ENCODE measurements at regions not wholly inside any gene's neighbourhood (a gene's known extent, or its start where the extent isn't known, plus 50 kb on each side); places are given as distances from the start of the nearest gene placed in this dataset.

DNA sequence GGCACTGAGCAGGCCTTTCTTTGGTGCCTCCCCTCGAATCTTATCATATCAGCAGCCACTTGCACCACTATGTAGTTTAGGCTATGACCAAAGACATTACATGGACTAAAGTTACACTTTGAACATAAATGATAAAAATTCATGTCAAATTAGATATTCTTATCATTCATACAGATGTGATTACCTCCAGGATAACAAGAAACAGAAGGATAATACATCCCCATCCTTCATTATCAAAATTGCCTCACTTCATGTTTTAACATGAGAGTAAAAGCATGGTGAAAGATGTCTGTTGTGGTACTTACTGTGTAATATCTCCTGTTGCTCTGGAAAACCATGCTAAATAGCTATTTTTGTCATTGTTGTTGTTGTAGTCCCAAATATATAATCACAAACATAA, 230.8 kb upstream of the RND3 start:
- no peak overlapping the region for H3K4me3 ChIP-seq (ENCODE audit: low read length)
- H3K9me2 ChIP-seq (replicated peaks; ENCODE audit: low read length), result no peaks in the 10 kb centered on the region
- ATAC-seq, result no peak
- CTCF ChIA-PET, result no interaction called here
- no peaks in the 10 kb centered on the region for H3K9me3 ChIP-seq (ENCODE audit: low read length)
- H3K9ac ChIP-seq (ENCODE audit: low read length), result no peak overlapping the region
- intact Hi-C loops (cut with micrococcal nuclease), result no loop called here
- DNase-seq, result no peak
- no peaks in the 10 kb centered on the region for H3F3A ChIP-seq (ENCODE audit: low read length, unreplicated experiment)
- H2AFZ ChIP-seq (ENCODE audit: low read length), result no peak overlapping the region
- no peaks in the 10 kb centered on the region for H3K79me2 ChIP-seq (ENCODE audit: low read length)
- no peak overlapping the region for H3K4me2 ChIP-seq (ENCODE audit: low read length)
- H3K4me1 ChIP-seq (ENCODE audit: insufficient read depth, low read length), result no peaks in the 10 kb centered on the region
- H3K36me3 ChIP-seq (ENCODE audit: low read depth, low read length), result no peaks in the 10 kb centered on the region
- H3K27ac ChIP-seq (ENCODE audit: low read length), result no peak overlapping the region
- H4K20me1 ChIP-seq (ENCODE audit: low read length), result no peaks in the 10 kb centered on the region
- POLR2A ChIA-PET (ENCODE audit: unreplicated experiment), result no interaction called here
- TF ChIP-seq CTCF (conservative IDR thresholded peaks at IDR 0.05; ENCODE audit: low read depth, low read length) (no peak), EZH2 (IDR thresholded peaks at IDR 0.05; ENCODE audit: low read length, unreplicated experiment) (no peak), EZH2phosphoT487 (IDR thresholded peaks at IDR 0.05; ENCODE audit: borderline replicate concordance, low read length) (no peak)
- no TSS peak for BruUV-seq (replicated peaks)
- no peaks in the 10 kb centered on the region for H3K27me3 ChIP-seq (ENCODE audit: low read length)

- no peak for DNase-seq
- Histone ChIP-seq H3K4me3 (ENCODE audit: low read length) (no peak overlapping the region), H3F3A (ENCODE audit: low read length, unreplicated experiment) (no peaks in the 10 kb centered on the region), H3K79me2 (ENCODE audit: low read length) (no peaks in the 10 kb centered on the region), H2AFZ (ENCODE audit: low read length) (no peak overlapping the region), H3K36me3 (ENCODE audit: low read depth, low read length) (no peaks in the 10 kb centered on the region), H3K4me2 (ENCODE audit: low read length) (no peak overlapping the region), H4K20me1 (ENCODE audit: low read length) (no peaks in the 10 kb centered on the region), H3K4me1 (ENCODE audit: insufficient read depth, low read length) (no peaks in the 10 kb centered on the region), H3K9me2 (replicated peaks; ENCODE audit: low read length) (no peaks in the 10 kb centered on the region), H3K27me3 (ENCODE audit: low read length) (no peaks in the 10 kb centered on the region), H3K9me3 (ENCODE audit: low read length) (no peaks in the 10 kb centered on the region), H3K9ac (ENCODE audit: low read length) (no peak overlapping the region), H3K27ac (ENCODE audit: low read length) (no peak overlapping the region)
- POLR2A ChIA-PET (ENCODE audit: unreplicated experiment), result no interaction called here
- no peak for ATAC-seq
- TF ChIP-seq EZH2 (IDR thresholded peaks at IDR 0.05; ENCODE audit: low read length, unreplicated experiment), result no peak
- no peak for TF ChIP-seq EZH2phosphoT487 (IDR thresholded peaks at IDR 0.05; ENCODE audit: borderline replicate concordance, low read length)
- TF ChIP-seq CTCF (conservative IDR thresholded peaks at IDR 0.05; ENCODE audit: low read depth, low read length), result no peak
- intact Hi-C loops (cut with micrococcal nuclease), result no loop called here
- no TSS peak for BruUV-seq (replicated peaks)
- CTCF ChIA-PET, result no interaction called here
Observed at GRCh38 chr2:150716186-150716585, 228.7 kb upstream of the RND3 start.

DNA sequence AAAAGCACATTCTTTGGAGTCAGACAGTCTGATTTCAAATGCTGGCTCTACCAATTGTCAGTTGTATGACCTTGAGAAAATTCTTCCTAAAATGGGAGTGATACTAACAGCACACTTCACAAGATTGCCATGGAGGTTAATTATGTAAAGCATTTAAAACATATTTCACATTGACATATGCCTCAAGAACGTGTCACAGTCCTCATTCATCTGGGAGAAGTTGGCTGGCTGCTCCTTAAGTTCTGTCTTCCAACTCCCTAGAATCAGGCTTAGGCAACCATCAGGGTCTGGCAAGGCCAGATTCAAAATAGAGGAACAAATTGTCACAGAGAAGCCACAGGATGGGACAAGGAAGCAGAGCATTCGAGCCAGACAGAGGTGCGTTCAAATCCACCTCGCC, 228.0 kb upstream of the RND3 start:
- Histone ChIP-seq H3K4me3 (ENCODE audit: low read length) (no peak overlapping the region), H3K27me3 (ENCODE audit: low read length) (no peaks in the 10 kb centered on the region), H3K4me1 (ENCODE audit: insufficient read depth, low read length) (no peaks in the 10 kb centered on the region), H3K9me3 (ENCODE audit: low read length) (no peaks in the 10 kb centered on the region), H3F3A (ENCODE audit: low read length, unreplicated experiment) (no peaks in the 10 kb centered on the region), H3K79me2 (ENCODE audit: low read length) (no peaks in the 10 kb centered on the region), H3K4me2 (ENCODE audit: low read length) (no peak overlapping the region), H4K20me1 (ENCODE audit: low read length) (no peaks in the 10 kb centered on the region), H3K36me3 (ENCODE audit: low read depth, low read length) (no peaks in the 10 kb centered on the region), H2AFZ (ENCODE audit: low read length) (no peak overlapping the region), H3K27ac (ENCODE audit: low read length) (no peak overlapping the region), H3K9ac (ENCODE audit: low read length) (no peak overlapping the region), H3K9me2 (replicated peaks; ENCODE audit: low read length) (no peaks in the 10 kb centered on the region)
- CTCF ChIA-PET, result no interaction called here
- TF ChIP-seq EZH2phosphoT487 (IDR thresholded peaks at IDR 0.05; ENCODE audit: borderline replicate concordance, low read length) (no peak), EZH2 (IDR thresholded peaks at IDR 0.05; ENCODE audit: low read length, unreplicated experiment) (no peak), CTCF (conservative IDR thresholded peaks at IDR 0.05; ENCODE audit: low read depth, low read length) (no peak)
- ATAC-seq, result no peak
- DNase-seq, result no peak
- intact Hi-C loops (cut with micrococcal nuclease), result no loop called here
- no TSS peak for BruUV-seq (replicated peaks)
- POLR2A ChIA-PET (ENCODE audit: unreplicated experiment), result no interaction called here

Data from PC-3 (cell line).